GM12874 (cell line): ENCODE measurements at regions not wholly inside any gene's neighbourhood (a gene's known extent, or its start where the extent isn't known, plus 50 kb on each side); places are given as distances from the start of the nearest gene placed in this dataset.

Experiments used
- CTCF ChIP-seq: IDR thresholded peaks from 2 replicates; pipeline ENCODE4 v1.5.1; 2011; ENCODE audit warnings: low read depth, mild to moderate bottlenecking, control low read depth, low read length, moderate library complexity; ENCODE audit not compliant: insufficient read depth

- TF ChIP-seq CTCF: no peak
Measured at GRCh38 chr9:12625844-12626243, 67.3 kb upstream of the TYRP1 start.

GRCh38 chr9:12627096-12627495, 66.1 kb upstream of the TYRP1 start:
- TF ChIP-seq CTCF: no peak

DNA sequence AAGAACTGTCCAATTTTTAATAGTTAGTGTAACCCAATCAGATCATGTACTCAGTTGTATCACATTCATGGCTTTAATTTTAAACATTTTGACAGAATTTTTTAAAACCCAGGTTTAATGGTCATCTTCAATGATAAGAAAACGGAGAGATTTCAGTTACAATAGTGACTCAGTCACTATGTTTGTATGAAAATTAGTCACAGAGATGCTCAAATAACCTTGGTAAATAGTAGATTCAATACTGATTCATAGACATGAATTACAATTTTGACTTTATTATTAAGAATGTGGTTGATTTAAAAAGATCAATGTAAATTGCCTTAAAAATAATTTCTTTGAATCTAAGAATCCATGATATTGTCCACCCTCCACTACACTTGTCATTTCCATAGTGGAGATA, 64.6 kb upstream of the TYRP1 start:
- TF ChIP-seq CTCF: no peak

DNA sequence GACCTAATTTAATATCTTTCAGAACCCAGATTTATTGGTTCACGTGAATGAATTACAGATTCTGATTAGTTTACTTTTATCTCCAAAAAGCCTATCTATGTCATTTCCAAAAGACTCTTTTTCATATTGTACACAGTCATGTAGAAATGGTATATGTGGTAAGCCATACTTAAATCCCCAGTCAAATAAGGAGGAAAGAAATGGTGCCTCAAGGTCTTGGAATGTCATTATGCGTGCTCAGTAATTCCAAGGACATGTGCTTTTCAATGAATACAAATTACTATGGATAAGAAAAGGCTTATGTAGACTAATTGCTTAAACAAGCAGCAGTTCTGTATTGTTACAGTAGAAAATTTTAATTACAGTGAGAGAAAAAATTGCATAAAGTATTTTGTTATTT, 64.1 kb upstream of the TYRP1 start:
- TF ChIP-seq CTCF: no peak

GRCh38 chr9:12631866-12632265, 61.3 kb upstream of the TYRP1 start:
- TF ChIP-seq CTCF: no peak

- TF ChIP-seq CTCF: no peak
Measured at GRCh38 chr9:12633016-12633765, 60.0 kb upstream of the TYRP1 start.

DNA sequence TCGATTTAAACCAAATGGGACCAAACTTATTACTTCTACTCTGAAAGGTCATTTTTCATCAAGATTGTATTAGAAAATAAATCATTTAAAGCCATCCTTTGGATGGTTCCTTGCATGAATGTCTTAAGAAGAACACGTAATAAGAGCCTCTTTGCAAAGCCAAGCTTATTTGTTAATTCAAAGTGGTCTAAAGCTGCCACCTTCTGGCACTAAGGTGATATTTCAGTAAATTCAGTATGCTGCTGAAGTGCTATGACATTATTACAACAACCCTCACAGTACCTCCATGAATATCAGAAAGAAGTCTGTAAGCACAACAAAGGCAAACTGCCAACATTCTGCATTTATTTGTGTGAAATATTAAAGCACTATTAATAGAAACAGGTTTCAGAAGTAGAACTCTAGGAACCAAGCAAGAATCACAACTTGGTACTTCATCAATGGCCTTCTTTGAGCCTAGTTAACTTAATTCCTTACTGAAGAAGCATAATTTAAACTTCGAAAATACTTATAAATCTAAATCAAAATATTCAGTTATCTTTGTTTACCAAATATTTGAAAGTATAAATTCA, 53.1 kb upstream of the TYRP1 start:
- 0 out of 2 replicates have a peak, but pooled peaks have one; percentile 15 for TF ChIP-seq CTCF
